ENCODE measurements at regions not wholly inside any gene's neighbourhood (a gene's known extent, or its start where the extent isn't known, plus 50 kb on each side); places are given as distances from the start of the nearest gene placed in this dataset.

DNA sequence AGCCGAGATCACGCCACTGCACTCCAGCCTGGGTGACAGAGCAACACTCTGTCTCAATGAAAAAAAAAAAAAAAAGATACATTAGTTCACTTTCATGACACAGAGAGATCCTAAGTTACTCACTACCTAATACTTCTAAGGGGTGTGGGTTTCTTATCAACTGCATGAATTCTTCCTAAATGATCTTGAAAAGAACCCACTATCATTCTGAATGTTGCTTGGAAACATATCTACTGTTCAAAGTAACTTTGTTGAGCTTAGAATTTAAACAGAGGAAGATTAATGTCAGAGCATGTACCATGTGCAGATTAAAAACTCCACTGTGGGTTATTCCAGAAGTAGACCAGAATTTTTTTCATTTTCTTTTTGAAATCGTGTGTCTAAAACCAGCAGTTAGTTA is 241.5 kb downstream of the LTN1 start (continued):
- TF ChIP-seq AFF1 (IDR thresholded peaks at IDR 0.05; ENCODE audit: low read depth in 1 of 2, partially characterized antibody in 2 of 2) (no peak), POLR2A (conservative IDR thresholded peaks at IDR 0.05) (no peak), MITF (IDR thresholded peaks at IDR 0.05) (no peak), CBX8 (IDR thresholded peaks at IDR 0.05; ENCODE audit: borderline replicate concordance, extremely low read depth, low read depth, low read length, poor library complexity, severe bottlenecking) (no peak), SMC3 (conservative IDR thresholded peaks at IDR 0.05; ENCODE audit: insufficient read depth, low read depth, low read length) (no peak), ZBTB8A (IDR thresholded peaks at IDR 0.05; ENCODE audit: partially characterized antibody) (no peak), ZNF584 (CRISPR knock-in tag; IDR thresholded peaks at IDR 0.05; ENCODE audit: low read depth) (no peak), ZNF143 (CRISPR knock-in tag; IDR thresholded peaks at IDR 0.05) (no peak), SMAD1 (IDR thresholded peaks at IDR 0.05; ENCODE audit: low read depth, low read length, partially characterized antibody) (no peak), DEAF1 (CRISPR knock-in tag; IDR thresholded peaks at IDR 0.05) (no peak), DNMT1 (IDR thresholded peaks at IDR 0.05) (no peak), CHD4 (IDR thresholded peaks at IDR 0.05; ENCODE audit: insufficient read depth, insufficient replicate concordance, low read depth, low read length, poor library complexity, severe bottlenecking) (no peak), SNIP1 (IDR thresholded peaks at IDR 0.05; ENCODE audit: low read depth) (no peak), SMARCE1 (IDR thresholded peaks at IDR 0.05) (no peak)
- TF ChIP-seq, protein P1, sequence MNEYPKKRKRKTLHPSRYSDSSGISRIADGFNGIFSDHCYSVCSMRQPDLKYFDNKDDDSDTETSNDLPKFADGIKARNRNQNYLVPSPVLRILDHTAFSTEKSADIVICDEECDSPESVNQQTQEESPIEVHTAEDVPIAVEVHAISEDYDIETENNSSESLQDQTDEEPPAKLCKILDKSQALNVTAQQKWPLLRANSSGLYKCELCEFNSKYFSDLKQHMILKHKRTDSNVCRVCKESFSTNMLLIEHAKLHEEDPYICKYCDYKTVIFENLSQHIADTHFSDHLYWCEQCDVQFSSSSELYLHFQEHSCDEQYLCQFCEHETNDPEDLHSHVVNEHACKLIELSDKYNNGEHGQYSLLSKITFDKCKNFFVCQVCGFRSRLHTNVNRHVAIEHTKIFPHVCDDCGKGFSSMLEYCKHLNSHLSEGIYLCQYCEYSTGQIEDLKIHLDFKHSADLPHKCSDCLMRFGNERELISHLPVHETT (CRISPR knock-in tag; conservative IDR thresholded peaks at IDR 0.05 in 1 of 2, IDR thresholded peaks at IDR 0.05 in 1 of 2) = no peak
- TF ChIP-seq, protein P2, sequence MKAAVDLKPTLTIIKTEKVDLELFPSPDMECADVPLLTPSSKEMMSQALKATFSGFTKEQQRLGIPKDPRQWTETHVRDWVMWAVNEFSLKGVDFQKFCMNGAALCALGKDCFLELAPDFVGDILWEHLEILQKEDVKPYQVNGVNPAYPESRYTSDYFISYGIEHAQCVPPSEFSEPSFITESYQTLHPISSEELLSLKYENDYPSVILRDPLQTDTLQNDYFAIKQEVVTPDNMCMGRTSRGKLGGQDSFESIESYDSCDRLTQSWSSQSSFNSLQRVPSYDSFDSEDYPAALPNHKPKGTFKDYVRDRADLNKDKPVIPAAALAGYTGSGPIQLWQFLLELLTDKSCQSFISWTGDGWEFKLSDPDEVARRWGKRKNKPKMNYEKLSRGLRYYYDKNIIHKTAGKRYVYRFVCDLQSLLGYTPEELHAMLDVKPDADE (conservative IDR thresholded peaks at IDR 0.05; ENCODE audit: control insufficient read depth, low read depth, low read length) = no peak
